CD4-positive, alpha-beta memory T cell (primary cell): ENCODE measurements at regions not wholly inside any gene's neighbourhood (a gene's known extent, or its start where the extent isn't known, plus 50 kb on each side); places are given as distances from the start of the nearest gene placed in this dataset.

ENCODE experiments used
- CTCF ChIA-PET: fragments of 350-600 bp; sonication (Branson Sonifier 250); formaldehyde crosslinking; loops from one replicate; lab custom pipeline; 2021; ENCODE audit warnings: inconsistent platforms; ENCODE audit not compliant: partially characterized antibody; lab: Charles Lee
- POLR2A ChIA-PET: fragments of 350-600 bp; sonication (Branson Sonifier 250); formaldehyde crosslinking; loops from one replicate; lab custom pipeline; 2021; ENCODE audit not compliant: partially characterized antibody; lab: Charles Lee
- DNase-seq, 5 donors: peaks; one replicate each; pipeline versions ENCODE4 v3.0.0 to v3.0.0-alpha.2; 2020 to 2022; ENCODE audit warnings: mixed read lengths in 1 of 5
- H3K27ac ChIP-seq: one replicate; pipeline ENCODE4 v1.7.0; 2013; ENCODE audit warnings: low read depth, low read length
- H3K27me3 ChIP-seq: 2 replicates; pipeline ENCODE4 v1.7.0; 2013; ENCODE audit warnings: mild to moderate bottlenecking, low read length, moderate library complexity; ENCODE audit not compliant: insufficient read depth
- H3K36me3 ChIP-seq: 2 replicates; pipeline ENCODE4 v1.7.0; 2013; ENCODE audit warnings: mild to moderate bottlenecking, low read length, moderate library complexity; ENCODE audit not compliant: insufficient read depth
- H3K4me1 ChIP-seq: 2 replicates; pipeline ENCODE4 v1.7.0; 2013; ENCODE audit warnings: mild to moderate bottlenecking, low read length, moderate library complexity; ENCODE audit not compliant: insufficient read depth
- H3K4me3 ChIP-seq, 2 donors: one replicate each; pipeline ENCODE4 v1.7.0; 2013; ENCODE audit warnings: low read length in 2 of 2, mild to moderate bottlenecking in 1 of 2
- H3K9me3 ChIP-seq, 2 donors: one replicate each; pipeline ENCODE4 v1.7.0; 2013; ENCODE audit warnings: low read length in 2 of 2, control low read depth in 1 of 2; ENCODE audit not compliant: control insufficient read depth in 1 of 2
- H3K27ac Mint-ChIP-seq, 7 donors: one replicate each; pipeline ENCODE4 v1.8.0; 2020 to 2021; ENCODE audit warnings: mixed read lengths in 7 of 7, mild to moderate bottlenecking in 6 of 7, inconsistent platforms in 3 of 7, moderate library complexity in 3 of 7
- H3K27me3 Mint-ChIP-seq, 2 donors: one replicate each; pipeline ENCODE4 v1.8.0; 2020 to 2021; ENCODE audit warnings: mixed read lengths in 2 of 2
- H3K36me3 Mint-ChIP-seq, 2 donors: one replicate each; pipeline ENCODE4 v1.8.0; 2020 to 2021; ENCODE audit warnings: mixed read lengths in 2 of 2, inconsistent platforms in 1 of 2, mild to moderate bottlenecking in 1 of 2
- H3K4me1 Mint-ChIP-seq, 4 donors: one replicate each; pipeline ENCODE4 v1.8.0; 2020 to 2021; ENCODE audit warnings: mixed read lengths in 4 of 4, mild to moderate bottlenecking in 1 of 4
- H3K4me3 Mint-ChIP-seq, 8 donors: one replicate each; pipeline ENCODE4 v1.8.0; 2020 to 2021; ENCODE audit warnings: mixed read lengths in 8 of 8, mild to moderate bottlenecking in 7 of 8, moderate library complexity in 6 of 8, inconsistent platforms in 3 of 8
- H3K9me3 Mint-ChIP-seq, 8 donors: one replicate each; pipeline ENCODE4 v1.8.0; 2020 to 2021; ENCODE audit warnings: mixed read lengths in 8 of 8, mild to moderate bottlenecking in 5 of 8, inconsistent platforms in 3 of 8, moderate library complexity in 1 of 8
- intact Hi-C: fragments of 100-400 bp; cut with micrococcal nuclease; formaldehyde crosslinking; loops from one replicate; pipeline ENCODE4 v1.15.1; 2023

- no peaks in the 10 kb centered on the region for H3K4me1 Mint-ChIP-seq
- DNase-seq = no peak
- H3K4me1 ChIP-seq = no peaks in the 10 kb centered on the region
- H3K27ac ChIP-seq = no peak overlapping the region
- peaks cover 0 to 3% (median 0%) of the 10 kb centered on the region in 8 donors for H3K9me3 Mint-ChIP-seq
- no peaks in the 10 kb centered on the region for H3K36me3 Mint-ChIP-seq
- intact Hi-C loops = no loop called here
- ChIA-PET CTCF (interaction anchor here (0.6 kb wide), 1 partner anchor 8 kb away, joined by 3 read pairs; no protein-coding TSS in a partner anchor), POLR2A (no interaction called here)
- no peaks in the 10 kb centered on the region for H3K9me3 ChIP-seq
- no peaks in the 10 kb centered on the region for H3K27me3 ChIP-seq
- no peak overlapping the region for H3K27ac Mint-ChIP-seq
- H3K27me3 Mint-ChIP-seq = peaks cover 1 to 3% of the 10 kb centered on the region in 2 donors
- no peak overlapping the region for H3K4me3 ChIP-seq
- H3K4me3 Mint-ChIP-seq = no peak overlapping the region
- no peaks in the 10 kb centered on the region for H3K36me3 ChIP-seq
Measured at GRCh38 chr12:97968641-97969197, 506.1 kb downstream of the RMST start.

GRCh38 chr12:97977870-97978405 lies 515.3 kb downstream of the RMST start:
- Histone ChIP-seq H3K27ac (no peak overlapping the region), H3K27me3 (no peaks in the 10 kb centered on the region), H3K36me3 (no peaks in the 10 kb centered on the region), H3K4me3 (no peak overlapping the region), H3K4me1 (no peaks in the 10 kb centered on the region), H3K9me3 (no peaks in the 10 kb centered on the region)
- Mint-ChIP-seq H3K27me3 (peaks cover 0 to 1% of the 10 kb centered on the region in 2 donors), H3K4me1 (no peaks in the 10 kb centered on the region), H3K27ac (no peak overlapping the region), H3K36me3 (no peaks in the 10 kb centered on the region), H3K9me3 (peaks cover 0 to 8% (median 3%) of the 10 kb centered on the region in 8 donors), H3K4me3 (no peak overlapping the region)
- POLR2A ChIA-PET = no interaction called here
- CTCF ChIA-PET = no interaction called here
- intact Hi-C loops = no loop called here
- no peak for DNase-seq

GRCh38 chr12:97982684-97983083 lies 520.1 kb downstream of the RMST start:
- Histone ChIP-seq H3K27me3 (no peaks in the 10 kb centered on the region), H3K27ac (no peak overlapping the region), H3K4me3 (no peak overlapping the region), H3K36me3 (no peaks in the 10 kb centered on the region), H3K4me1 (no peaks in the 10 kb centered on the region), H3K9me3 (no peaks in the 10 kb centered on the region)
- DNase-seq = no peak
- no peaks in the 10 kb centered on the region for H3K4me1 Mint-ChIP-seq
- ChIA-PET POLR2A (no interaction called here), CTCF (no interaction called here)
- H3K27ac Mint-ChIP-seq = no peak overlapping the region
- no peak overlapping the region for H3K4me3 Mint-ChIP-seq
- H3K9me3 Mint-ChIP-seq = peaks cover 0 to 8% (median 2%) of the 10 kb centered on the region in 8 donors
- no peaks in the 10 kb centered on the region for H3K36me3 Mint-ChIP-seq
- peaks cover 1% of the 10 kb centered on the region in 2 donors for H3K27me3 Mint-ChIP-seq
- intact Hi-C loops = no loop called here

GRCh38 chr12:97983796-97984195 lies 521.2 kb downstream of the RMST start:
- Mint-ChIP-seq H3K27ac (no peak overlapping the region), H3K36me3 (no peaks in the 10 kb centered on the region), H3K9me3 (peaks cover 0 to 10% (median 4%) of the 10 kb centered on the region in 8 donors), H3K27me3 (peaks cover 1% of the 10 kb centered on the region in 2 donors), H3K4me1 (no peaks in the 10 kb centered on the region), H3K4me3 (no peak overlapping the region)
- Histone ChIP-seq H3K9me3 (no peaks in the 10 kb centered on the region), H3K4me3 (no peak overlapping the region), H3K4me1 (no peaks in the 10 kb centered on the region), H3K27me3 (no peaks in the 10 kb centered on the region), H3K36me3 (no peaks in the 10 kb centered on the region), H3K27ac (no peak overlapping the region)
- ChIA-PET CTCF (no interaction called here), POLR2A (no interaction called here)
- no peak for DNase-seq
- intact Hi-C loops = no loop called here

GRCh38 chr12:97984436-97984835 lies 521.8 kb downstream of the RMST start:
- H3K27me3 ChIP-seq = no peaks in the 10 kb centered on the region
- H3K36me3 ChIP-seq = no peaks in the 10 kb centered on the region
- H3K4me3 ChIP-seq = no peak overlapping the region
- no peak overlapping the region for H3K27ac Mint-ChIP-seq
- H3K9me3 Mint-ChIP-seq = peaks cover 0 to 10% (median 4%) of the 10 kb centered on the region in 8 donors
- no peaks in the 10 kb centered on the region for H3K4me1 Mint-ChIP-seq
- POLR2A ChIA-PET = no interaction called here
- H3K27ac ChIP-seq = no peak overlapping the region
- H3K4me3 Mint-ChIP-seq = no peak overlapping the region
- intact Hi-C loops = no loop called here
- DNase-seq = no peak
- no peaks in the 10 kb centered on the region for H3K9me3 ChIP-seq
- H3K36me3 Mint-ChIP-seq = no peaks in the 10 kb centered on the region
- CTCF ChIA-PET = no interaction called here
- H3K4me1 ChIP-seq = no peaks in the 10 kb centered on the region
- peaks cover 1% of the 10 kb centered on the region in 2 donors for H3K27me3 Mint-ChIP-seq

- no peak overlapping the region for H3K4me3 Mint-ChIP-seq
- no peaks in the 10 kb centered on the region for H3K4me1 Mint-ChIP-seq
- H3K9me3 Mint-ChIP-seq = peaks cover 0 to 10% (median 4%) of the 10 kb centered on the region in 8 donors
- ChIA-PET CTCF (no interaction called here), POLR2A (no interaction called here)
- Histone ChIP-seq H3K4me1 (no peaks in the 10 kb centered on the region), H3K36me3 (no peaks in the 10 kb centered on the region), H3K9me3 (no peaks in the 10 kb centered on the region), H3K27me3 (no peaks in the 10 kb centered on the region), H3K27ac (no peak overlapping the region), H3K4me3 (no peak overlapping the region)
- intact Hi-C loops = no loop called here
- DNase-seq = no peak
- no peaks in the 10 kb centered on the region for H3K36me3 Mint-ChIP-seq
- peaks cover 1% of the 10 kb centered on the region in 2 donors for H3K27me3 Mint-ChIP-seq
- H3K27ac Mint-ChIP-seq = no peak overlapping the region
Measured at GRCh38 chr12:97984974-97985580, 522.5 kb downstream of the RMST start.

- Mint-ChIP-seq H3K36me3 (no peaks in the 10 kb centered on the region), H3K27me3 (peaks cover 1% of the 10 kb centered on the region in 2 donors), H3K27ac (no peak overlapping the region), H3K4me3 (no peak overlapping the region), H3K9me3 (peaks cover 0 to 12% (median 6%) of the 10 kb centered on the region in 8 donors), H3K4me1 (no peaks in the 10 kb centered on the region)
- Histone ChIP-seq H3K27ac (no peak overlapping the region), H3K9me3 (no peaks in the 10 kb centered on the region), H3K4me3 (no peak overlapping the region), H3K27me3 (no peaks in the 10 kb centered on the region), H3K4me1 (no peaks in the 10 kb centered on the region), H3K36me3 (no peaks in the 10 kb centered on the region)
- no peak for DNase-seq
- ChIA-PET CTCF (no interaction called here), POLR2A (no interaction called here)
- intact Hi-C loops = no loop called here
Measured at GRCh38 chr12:97985834-97986233, 523.2 kb downstream of the RMST start.
